ENCODE measurements at regions not wholly inside any gene's neighbourhood (a gene's known extent, or its start where the extent isn't known, plus 50 kb on each side); places are given as distances from the start of the nearest gene placed in this dataset.
"Not testable (repeated sequence)": the region's sequence is repeated elsewhere in the genome, so short reads cannot be mapped to it uniquely, and the experiment has no call there.

GRCh38 chr12:91883811-91884210 lies 261.8 kb downstream of the BTG1 start:
- Histone ChIP-seq H3K36me3 (no peaks in the 10 kb centered on the region), H3K4me1 (replicated peaks) (no peaks in the 10 kb centered on the region), H3K27ac (no peak overlapping the region), H3K4me3 (no peak overlapping the region), H3K9me3 (no peaks in the 10 kb centered on the region), H3K27me3 (replicated peaks; ENCODE audit: insufficient read depth) (no peaks in the 10 kb centered on the region)
- WGBS: 74% methylated on average over 4 of the region's 4 CpGs
- TF ChIP-seq CTCF (IDR thresholded peaks at IDR 0.05): no peak
- TF ChIP-seq POLR2A (IDR thresholded peaks at IDR 0.05): no peak
- TF ChIP-seq POLR2AphosphoS5 (IDR thresholded peaks at IDR 0.05): no peak
- intact Hi-C loops (cut with DNase I): no loop called here
- no peak for DNase-seq (ENCODE audit: low spot score)

DNA sequence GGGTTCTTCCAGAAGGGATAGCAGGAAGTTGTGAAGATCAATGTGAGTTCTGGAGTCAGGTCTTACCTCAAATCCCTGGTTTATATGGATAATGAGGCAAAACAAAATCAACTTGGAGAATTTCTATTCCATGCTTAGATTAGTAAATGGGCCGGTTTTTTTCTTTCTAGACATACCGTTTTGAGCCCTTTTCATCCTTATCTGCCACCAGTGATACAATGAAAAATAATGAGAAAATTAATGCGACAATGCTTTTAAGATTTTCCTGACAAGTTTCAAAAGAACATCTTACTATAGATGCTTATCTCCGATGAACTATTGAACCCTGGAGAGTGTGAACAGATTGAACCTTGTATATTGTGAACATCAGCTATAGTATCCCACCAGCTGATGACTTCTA lies 262.7 kb downstream of the BTG1 start:
- Histone ChIP-seq H3K9me3 (no peaks in the 10 kb centered on the region), H3K27ac (no peak overlapping the region), H3K4me1 (replicated peaks) (no peaks in the 10 kb centered on the region), H3K36me3 (no peaks in the 10 kb centered on the region), H3K4me3 (no peak overlapping the region), H3K27me3 (replicated peaks; ENCODE audit: insufficient read depth) (no peaks in the 10 kb centered on the region)
- no peak for DNase-seq (ENCODE audit: low spot score)
- 60% methylated on average over 4 of the region's 4 CpGs for WGBS
- TF ChIP-seq POLR2AphosphoS5 (IDR thresholded peaks at IDR 0.05) (no peak), CTCF (IDR thresholded peaks at IDR 0.05) (no peak), POLR2A (IDR thresholded peaks at IDR 0.05) (no peak)
- intact Hi-C loops (cut with DNase I): no loop called here

GRCh38 chr12:91880528-91880927 lies 265.1 kb downstream of the BTG1 start:
- no peak for DNase-seq (ENCODE audit: low spot score)
- no peak overlapping the region for H3K27ac ChIP-seq
- H3K9me3 ChIP-seq: no peaks in the 10 kb centered on the region
- no peaks in the 10 kb centered on the region for H3K27me3 ChIP-seq (replicated peaks; ENCODE audit: insufficient read depth)
- no peak overlapping the region for H3K4me3 ChIP-seq
- TF ChIP-seq POLR2AphosphoS5 (IDR thresholded peaks at IDR 0.05) (no peak), POLR2A (IDR thresholded peaks at IDR 0.05) (no peak), CTCF (IDR thresholded peaks at IDR 0.05) (no peak)
- no peaks in the 10 kb centered on the region for H3K36me3 ChIP-seq
- 96% methylated on average over 1 of the region's 1 CpG for WGBS
- no peaks in the 10 kb centered on the region for H3K4me1 ChIP-seq (replicated peaks)
- intact Hi-C loops (cut with DNase I): no loop called here

- H3K27ac ChIP-seq: no peak overlapping the region
- H3K36me3 ChIP-seq: no peaks in the 10 kb centered on the region
- 89% methylated on average over 5 of the region's 5 CpGs for WGBS
- no peaks in the 10 kb centered on the region for H3K4me1 ChIP-seq (replicated peaks)
- no peaks in the 10 kb centered on the region for H3K9me3 ChIP-seq
- TF ChIP-seq CTCF (IDR thresholded peaks at IDR 0.05) (no peak), POLR2AphosphoS5 (IDR thresholded peaks at IDR 0.05) (no peak), POLR2A (IDR thresholded peaks at IDR 0.05) (no peak)
- no peaks in the 10 kb centered on the region for H3K27me3 ChIP-seq (replicated peaks; ENCODE audit: insufficient read depth)
- intact Hi-C loops (cut with DNase I): no loop called here
- DNase-seq (ENCODE audit: low spot score): no peak
- no peak overlapping the region for H3K4me3 ChIP-seq
These were observed 268.0 kb downstream of the BTG1 start for GRCh38 chr12:91877456-91878235.

DNA sequence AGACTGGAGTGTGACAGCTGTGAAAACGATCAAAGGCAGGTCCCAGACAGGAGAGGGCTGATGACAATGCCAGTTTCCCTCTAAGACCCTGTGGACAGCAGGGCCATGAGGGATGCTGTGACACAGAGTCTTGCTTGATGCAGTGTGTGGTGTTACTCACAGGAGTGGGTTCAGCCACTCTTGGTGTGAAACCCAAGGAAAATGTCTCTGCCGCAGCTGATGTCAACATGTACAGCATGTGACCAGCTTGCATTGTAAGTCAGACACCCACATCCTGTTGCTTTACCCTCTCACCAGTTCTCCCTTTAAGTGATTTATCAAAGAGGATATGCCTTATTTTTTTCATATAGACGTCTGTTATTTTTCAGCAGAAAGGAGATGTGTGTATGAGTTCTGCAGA lies 268.6 kb downstream of the BTG1 start:
- H3K4me3 ChIP-seq: no peak overlapping the region
- intact Hi-C loops (cut with DNase I): no loop called here
- DNase-seq (ENCODE audit: low spot score): peak; percentile 13
- no peaks in the 10 kb centered on the region for H3K27me3 ChIP-seq (replicated peaks; ENCODE audit: insufficient read depth)
- H3K27ac ChIP-seq: no peak overlapping the region
- H3K36me3 ChIP-seq: no peaks in the 10 kb centered on the region
- TF ChIP-seq POLR2A (IDR thresholded peaks at IDR 0.05): no peak
- no peak for TF ChIP-seq CTCF (IDR thresholded peaks at IDR 0.05)
- TF ChIP-seq POLR2AphosphoS5 (IDR thresholded peaks at IDR 0.05): no peak
- WGBS: 55% methylated on average over 3 of the region's 3 CpGs
- H3K9me3 ChIP-seq: no peaks in the 10 kb centered on the region
- H3K4me1 ChIP-seq (replicated peaks): no peaks in the 10 kb centered on the region

DNA sequence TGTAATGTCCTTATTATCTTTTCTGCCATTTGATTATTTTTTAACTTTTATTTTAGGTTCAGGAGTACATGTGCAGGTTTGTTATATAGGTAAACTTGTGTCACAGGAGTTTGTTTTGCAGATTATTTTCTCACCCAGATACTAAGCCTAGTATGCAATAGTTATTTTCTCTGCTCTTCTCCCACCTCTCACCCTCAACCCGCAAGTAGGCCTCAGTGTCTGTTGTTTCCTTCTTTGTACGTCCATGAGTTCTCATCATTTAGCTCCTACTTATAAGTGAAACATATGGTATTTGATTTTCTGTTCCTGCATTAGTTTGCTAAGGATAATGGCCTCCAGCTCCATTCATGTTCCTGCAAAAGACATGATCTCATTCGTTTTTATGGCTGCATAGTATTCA lies 270.0 kb downstream of the BTG1 start:
- H3K36me3 ChIP-seq; intact Hi-C loops (cut with DNase I); DNase-seq (ENCODE audit: low spot score); H3K4me1 ChIP-seq (replicated peaks); H3K9me3 ChIP-seq; H3K27me3 ChIP-seq (replicated peaks; ENCODE audit: insufficient read depth); H3K4me3 ChIP-seq; H3K27ac ChIP-seq: not testable (repeated sequence)
- WGBS: 92% methylated on average over 3 of the region's 3 CpGs
